HG03045 (cell line): ENCODE measurements at regions not wholly inside any gene's neighbourhood (a gene's known extent, or its start where the extent isn't known, plus 50 kb on each side); places are given as distances from the start of the nearest gene placed in this dataset.
A peak's percentile ranks its signal among the peaks of the same experiment; 100 is the strongest.

ENCODE experiments used
- ATAC-seq: cut with Tn5 transposase; IDR thresholded peaks from one replicate; pipeline ENCODE4 v1.9.1; 2021; ENCODE audit warnings: mild to moderate bottlenecking, moderate library complexity; ENCODE audit not compliant: unreplicated experiment

- ATAC-seq: no peak
Measured at GRCh38 chr15:97893967-97894366, 66.5 kb upstream of the ARRDC4 start.

- ATAC-seq: no peak
Measured at GRCh38 chr15:97899981-97900380, 60.5 kb upstream of the ARRDC4 start.

DNA sequence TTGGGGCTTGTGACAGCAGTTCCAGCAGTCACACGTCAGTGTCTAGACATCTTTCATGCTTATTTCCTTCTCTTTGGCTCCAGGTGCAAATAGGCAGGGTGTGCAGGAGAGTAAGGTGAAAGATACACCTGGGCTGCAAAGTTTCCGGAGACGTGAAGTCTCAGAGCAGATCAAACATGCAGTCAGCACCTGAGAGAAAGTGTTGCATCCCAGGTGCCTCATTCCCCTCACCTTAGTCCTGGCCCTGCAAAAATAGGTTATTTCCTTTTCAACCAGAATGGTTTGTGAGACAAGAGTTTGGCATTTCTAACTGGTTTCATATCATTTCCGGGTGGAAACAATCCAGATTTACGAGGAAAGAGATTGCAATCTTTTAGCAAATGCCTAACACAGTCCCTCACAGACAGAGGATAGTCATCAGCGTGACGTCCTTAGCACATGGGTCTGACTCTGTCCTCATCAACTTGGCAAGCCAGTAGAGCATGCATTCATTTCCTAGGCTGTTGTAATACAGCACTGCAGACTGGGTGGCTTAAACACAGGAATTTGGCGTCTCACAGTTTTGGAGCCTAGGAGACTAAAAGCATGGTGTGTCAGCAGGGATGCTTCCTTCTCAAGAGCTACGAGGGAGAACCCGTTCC is 58.2 kb upstream of the ARRDC4 start:
- ATAC-seq: no peak

DNA sequence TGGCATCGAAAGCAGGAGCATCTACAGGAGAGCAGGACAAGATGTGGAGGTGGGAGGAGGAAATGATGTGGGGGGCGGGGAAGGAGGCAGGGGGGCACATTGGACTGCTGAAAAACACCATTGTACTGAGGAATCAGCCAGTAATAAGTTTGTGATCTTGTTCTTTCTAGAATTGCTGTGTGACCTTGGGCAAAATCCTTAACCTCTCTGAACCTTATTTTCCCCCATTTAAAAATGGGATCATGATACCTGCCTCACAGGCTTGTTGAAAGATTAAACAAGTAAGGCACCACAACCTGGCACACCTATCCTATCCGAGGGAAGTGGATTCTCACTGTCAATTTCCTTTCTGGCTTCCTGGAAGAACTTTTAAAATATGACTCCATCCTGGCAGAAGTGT is 56.9 kb upstream of the ARRDC4 start:
- no peak for ATAC-seq

- no peak for ATAC-seq
Measured at GRCh38 chr15:97903971-97904572, 56.4 kb upstream of the ARRDC4 start.

GRCh38 chr15:97909291-97909891 is 51.1 kb upstream of the ARRDC4 start:
- peak; percentile 76 for ATAC-seq
